HepG2 (cell line): ENCODE measurements at regions not wholly inside any gene's neighbourhood (a gene's known extent, or its start where the extent isn't known, plus 50 kb on each side); places are given as distances from the start of the nearest gene placed in this dataset.

ENCODE experiments used
- CEBPG ChIP-seq: IDR thresholded peaks from 2 replicates; pipeline ENCODE4 v1.6.1; 2016
- SATB2 ChIP-seq: sonication (generic); formaldehyde crosslinking; IDR thresholded peaks from 2 replicates; pipeline ENCODE4 v1.5.0; 2020; ENCODE audit warnings: missing genetic modification reagents
- ZNF883 ChIP-seq: sonication (generic); formaldehyde crosslinking; IDR thresholded peaks from 2 replicates; pipeline ENCODE4 v1.5.1; 2020; ENCODE audit warnings: mild to moderate bottlenecking, missing genetic modification reagents; ENCODE audit errors: not compliant biosample characterization
- TF ChIP-seq, protein P1 (sequence below): sonication (generic); formaldehyde crosslinking; conservative IDR thresholded peaks from 2 replicates; pipeline ENCODE4 v1.4.0; 2020; ENCODE audit warnings: mild to moderate bottlenecking, missing genetic modification reagents, moderate library complexity
- TF ChIP-seq, protein P2 (sequence below): sonication (generic); formaldehyde crosslinking; IDR thresholded peaks from 2 replicates; pipeline ENCODE4 v1.4.0; 2020; ENCODE audit warnings: mild to moderate bottlenecking, missing genetic modification reagents
- TF ChIP-seq, protein P3 (sequence below): sonication (generic); formaldehyde crosslinking; IDR thresholded peaks from 2 replicates; pipeline ENCODE4 v1.8.0; 2022; ENCODE audit warnings: mild to moderate bottlenecking, missing genetic modification reagents; ENCODE audit not compliant: insufficient replicate concordance

DNA sequence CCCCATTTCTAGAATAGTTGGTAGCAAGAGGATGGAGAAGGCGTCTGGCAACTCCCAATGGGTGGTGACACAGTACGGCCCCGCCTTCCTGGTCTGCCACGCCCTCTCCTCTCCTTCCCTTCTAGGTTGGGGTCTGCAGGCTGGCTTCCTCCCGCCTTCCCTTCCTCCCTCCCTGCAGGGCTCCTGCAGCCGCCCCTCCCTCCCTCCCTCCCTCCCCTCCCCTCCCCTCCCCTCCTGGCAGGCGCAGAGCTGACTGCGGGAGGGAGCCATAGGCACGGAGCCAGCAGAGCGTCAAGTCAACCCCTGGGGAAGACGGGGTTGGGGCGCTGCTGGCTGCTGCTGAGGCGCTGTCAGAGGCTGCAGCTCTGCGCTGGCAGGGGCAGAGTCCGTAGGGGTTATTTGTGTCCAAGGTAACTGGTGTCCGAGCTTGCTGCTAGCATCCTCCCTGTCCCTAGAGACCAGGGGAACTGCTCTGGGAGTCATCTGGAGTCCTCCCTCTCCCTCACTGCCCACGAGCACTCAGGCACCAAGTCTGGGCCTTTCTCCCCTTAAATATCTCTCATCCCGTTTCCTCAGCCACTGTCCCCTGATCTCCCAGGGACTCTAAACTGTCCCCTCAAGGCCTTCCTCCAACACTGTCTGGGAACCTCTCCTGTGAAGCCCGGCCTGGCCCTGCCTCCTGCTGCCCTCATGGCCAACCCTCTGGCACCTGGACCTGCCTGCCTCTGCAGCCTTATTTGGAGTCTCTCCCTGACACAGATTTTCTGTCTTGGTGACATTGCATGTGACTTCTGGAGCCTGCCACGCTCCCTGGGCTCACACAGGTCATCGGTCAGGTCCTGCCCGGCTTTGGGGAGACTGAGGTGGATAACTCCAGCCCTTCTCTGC, 57.4 kb upstream of the ACOT11 start (continued):
- TF ChIP-seq, protein P1, sequence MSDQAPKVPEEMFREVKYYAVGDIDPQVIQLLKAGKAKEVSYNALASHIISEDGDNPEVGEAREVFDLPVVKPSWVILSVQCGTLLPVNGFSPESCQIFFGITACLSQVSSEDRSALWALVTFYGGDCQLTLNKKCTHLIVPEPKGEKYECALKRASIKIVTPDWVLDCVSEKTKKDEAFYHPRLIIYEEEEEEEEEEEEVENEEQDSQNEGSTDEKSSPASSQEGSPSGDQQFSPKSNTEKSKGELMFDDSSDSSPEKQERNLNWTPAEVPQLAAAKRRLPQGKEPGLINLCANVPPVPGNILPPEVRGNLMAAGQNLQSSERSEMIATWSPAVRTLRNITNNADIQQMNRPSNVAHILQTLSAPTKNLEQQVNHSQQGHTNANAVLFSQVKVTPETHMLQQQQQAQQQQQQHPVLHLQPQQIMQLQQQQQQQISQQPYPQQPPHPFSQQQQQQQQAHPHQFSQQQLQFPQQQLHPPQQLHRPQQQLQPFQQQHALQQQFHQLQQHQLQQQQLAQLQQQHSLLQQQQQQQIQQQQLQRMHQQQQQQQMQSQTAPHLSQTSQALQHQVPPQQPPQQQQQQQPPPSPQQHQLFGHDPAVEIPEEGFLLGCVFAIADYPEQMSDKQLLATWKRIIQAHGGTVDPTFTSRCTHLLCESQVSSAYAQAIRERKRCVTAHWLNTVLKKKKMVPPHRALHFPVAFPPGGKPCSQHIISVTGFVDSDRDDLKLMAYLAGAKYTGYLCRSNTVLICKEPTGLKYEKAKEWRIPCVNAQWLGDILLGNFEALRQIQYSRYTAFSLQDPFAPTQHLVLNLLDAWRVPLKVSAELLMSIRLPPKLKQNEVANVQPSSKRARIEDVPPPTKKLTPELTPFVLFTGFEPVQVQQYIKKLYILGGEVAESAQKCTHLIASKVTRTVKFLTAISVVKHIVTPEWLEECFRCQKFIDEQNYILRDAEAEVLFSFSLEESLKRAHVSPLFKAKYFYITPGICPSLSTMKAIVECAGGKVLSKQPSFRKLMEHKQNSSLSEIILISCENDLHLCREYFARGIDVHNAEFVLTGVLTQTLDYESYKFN, result no peak
- TF ChIP-seq, protein P2, sequence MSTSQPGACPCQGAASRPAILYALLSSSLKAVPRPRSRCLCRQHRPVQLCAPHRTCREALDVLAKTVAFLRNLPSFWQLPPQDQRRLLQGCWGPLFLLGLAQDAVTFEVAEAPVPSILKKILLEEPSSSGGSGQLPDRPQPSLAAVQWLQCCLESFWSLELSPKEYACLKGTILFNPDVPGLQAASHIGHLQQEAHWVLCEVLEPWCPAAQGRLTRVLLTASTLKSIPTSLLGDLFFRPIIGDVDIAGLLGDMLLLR (CRISPR knock-in tag), result no peak
- TF ChIP-seq ZNF883 (no peak), SATB2 (CRISPR knock-in tag) (no peak), CEBPG (CRISPR knock-in tag) (no peak)
- TF ChIP-seq, protein P3, sequence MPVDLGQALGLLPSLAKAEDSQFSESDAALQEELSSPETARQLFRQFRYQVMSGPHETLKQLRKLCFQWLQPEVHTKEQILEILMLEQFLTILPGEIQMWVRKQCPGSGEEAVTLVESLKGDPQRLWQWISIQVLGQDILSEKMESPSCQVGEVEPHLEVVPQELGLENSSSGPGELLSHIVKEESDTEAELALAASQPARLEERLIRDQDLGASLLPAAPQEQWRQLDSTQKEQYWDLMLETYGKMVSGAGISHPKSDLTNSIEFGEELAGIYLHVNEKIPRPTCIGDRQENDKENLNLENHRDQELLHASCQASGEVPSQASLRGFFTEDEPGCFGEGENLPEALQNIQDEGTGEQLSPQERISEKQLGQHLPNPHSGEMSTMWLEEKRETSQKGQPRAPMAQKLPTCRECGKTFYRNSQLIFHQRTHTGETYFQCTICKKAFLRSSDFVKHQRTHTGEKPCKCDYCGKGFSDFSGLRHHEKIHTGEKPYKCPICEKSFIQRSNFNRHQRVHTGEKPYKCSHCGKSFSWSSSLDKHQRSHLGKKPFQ (CRISPR knock-in tag), result no peak
